Anterior cingulate cortex (tissue), 58 donors: ENCODE measurements at regions not wholly inside any gene's neighbourhood (a gene's known extent, or its start where the extent isn't known, plus 50 kb on each side); places are given as distances from the start of the nearest gene placed in this dataset.

Experiments used
- DNase-seq, 58 donors: peaks; one replicate each; lab custom pipeline; 2025; lab: John Stamatoyannopoulos, UW

DNA sequence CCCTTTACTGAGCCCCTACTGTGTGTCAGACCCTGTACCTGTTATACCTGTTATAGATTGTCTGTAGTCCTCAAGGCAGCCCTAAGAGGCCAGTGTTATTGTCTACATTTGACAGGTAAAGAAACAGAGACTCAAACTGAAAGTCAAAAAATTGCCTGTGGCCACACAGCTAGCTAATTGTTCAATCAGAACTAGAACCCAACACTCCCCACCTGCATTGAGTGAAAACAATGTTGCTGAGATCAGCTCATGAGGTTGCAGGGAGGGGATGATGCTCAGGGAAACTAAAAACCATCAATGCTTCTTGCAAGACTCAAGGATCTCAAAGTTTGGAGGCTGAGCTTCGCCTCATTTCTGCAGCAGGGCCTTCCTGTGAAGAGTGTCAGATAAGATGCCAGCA lies 109.5 kb upstream of the LMO4 start:
- no peak for DNase-seq

DNA sequence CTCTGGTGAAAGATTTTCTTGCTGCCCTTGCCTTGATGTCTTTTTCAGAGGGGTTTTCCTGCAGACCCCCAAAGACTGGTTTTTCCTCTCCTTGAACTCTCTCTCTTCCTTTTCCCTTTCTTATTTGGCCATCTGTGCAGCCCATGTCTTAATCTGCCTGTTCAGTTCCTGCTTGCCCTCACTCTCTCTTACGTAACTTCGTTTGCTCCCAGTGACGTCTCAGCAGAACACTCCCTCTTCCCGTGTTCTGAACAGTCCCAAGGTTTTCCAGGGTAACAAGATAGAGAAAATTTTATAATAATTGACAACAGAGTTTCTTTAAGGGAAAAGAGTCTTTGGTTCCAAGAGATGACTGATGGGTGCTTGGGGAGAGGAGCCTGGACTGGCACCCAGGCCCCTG lies 109.1 kb upstream of the LMO4 start:
- DNase-seq, result no peak

DNA sequence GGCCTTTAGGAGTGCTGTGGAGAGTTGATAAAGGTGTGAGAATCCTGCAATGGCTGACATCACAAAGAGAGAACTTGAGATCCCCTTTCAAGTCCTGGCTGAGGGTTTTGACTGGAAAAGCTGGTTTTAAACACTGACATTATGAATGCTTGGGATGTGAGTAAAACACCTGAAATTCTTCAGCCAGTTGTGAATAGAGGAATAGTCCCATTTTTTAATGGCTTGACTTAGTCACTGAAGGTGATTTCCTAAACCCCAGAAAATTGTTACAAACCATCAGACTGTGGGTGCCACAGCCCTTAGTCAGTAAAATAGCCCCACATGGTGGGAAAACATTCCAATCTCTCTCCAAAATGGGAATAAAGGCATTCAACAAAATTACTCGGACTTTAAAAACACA lies 107.7 kb upstream of the LMO4 start:
- DNase-seq, result no peak

DNA sequence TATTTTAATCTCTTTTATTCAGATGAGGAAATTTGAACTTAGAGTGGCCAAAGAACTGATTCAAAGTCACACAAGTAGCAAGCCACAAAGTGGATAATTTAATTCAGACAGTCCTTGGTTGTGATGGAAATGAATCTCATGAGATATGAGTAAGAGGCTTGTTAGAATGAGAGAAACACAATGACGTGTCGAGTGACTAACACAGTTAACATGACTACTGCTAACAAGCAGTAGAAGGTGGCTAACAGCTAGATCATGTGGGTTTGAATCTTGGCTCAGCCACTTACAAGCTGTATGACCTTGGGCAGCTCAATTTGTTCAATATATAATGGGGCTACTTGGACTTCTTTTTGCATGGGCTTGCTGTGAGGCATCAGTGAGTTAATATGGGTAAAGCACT lies 104.5 kb upstream of the LMO4 start:
- DNase-seq, result no peak

DNA sequence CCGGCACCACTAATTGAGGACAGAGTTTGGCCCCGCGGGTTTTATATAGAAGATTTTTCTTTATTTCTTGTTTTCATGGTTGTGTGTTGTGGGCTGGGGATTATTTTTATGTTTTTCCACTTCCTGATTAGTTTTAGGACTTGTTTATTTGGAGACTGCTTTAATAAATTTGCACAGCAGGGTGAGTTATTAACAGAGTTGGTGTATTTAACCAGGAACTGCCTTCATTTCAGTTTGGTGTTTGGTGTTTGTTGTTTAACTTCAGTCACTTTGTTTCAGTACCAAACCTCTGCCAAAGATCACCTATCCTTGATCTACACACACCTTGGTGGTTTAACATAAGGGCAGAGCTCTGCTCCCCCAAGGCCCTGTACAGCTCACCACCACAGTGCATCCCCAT lies 103.5 kb upstream of the LMO4 start:
- DNase-seq, result no peak

DNA sequence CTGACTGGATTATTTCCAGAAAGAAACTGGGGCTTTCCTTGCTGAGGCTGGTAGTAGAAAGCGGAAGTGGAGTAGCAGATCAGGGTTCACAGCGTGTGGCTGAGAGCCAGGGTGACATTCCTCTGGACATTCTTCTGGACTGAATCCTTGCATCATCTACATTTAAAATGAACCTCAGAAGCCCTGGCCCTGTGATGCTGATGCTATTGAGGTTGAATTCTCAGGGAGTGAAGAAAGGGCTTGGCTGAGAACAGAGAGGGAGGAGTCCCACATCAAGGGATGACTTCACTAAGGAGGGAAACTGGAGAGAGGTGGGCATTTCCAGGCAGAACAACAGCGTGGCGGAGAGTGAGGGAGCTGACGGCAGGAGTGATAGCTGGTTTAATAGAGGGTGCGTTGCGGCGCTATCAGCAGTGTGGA lies 102.3 kb upstream of the LMO4 start:
- DNase-seq, result peak in 7 of 58 donors; percentile 4 to 48 (median 19)

DNA sequence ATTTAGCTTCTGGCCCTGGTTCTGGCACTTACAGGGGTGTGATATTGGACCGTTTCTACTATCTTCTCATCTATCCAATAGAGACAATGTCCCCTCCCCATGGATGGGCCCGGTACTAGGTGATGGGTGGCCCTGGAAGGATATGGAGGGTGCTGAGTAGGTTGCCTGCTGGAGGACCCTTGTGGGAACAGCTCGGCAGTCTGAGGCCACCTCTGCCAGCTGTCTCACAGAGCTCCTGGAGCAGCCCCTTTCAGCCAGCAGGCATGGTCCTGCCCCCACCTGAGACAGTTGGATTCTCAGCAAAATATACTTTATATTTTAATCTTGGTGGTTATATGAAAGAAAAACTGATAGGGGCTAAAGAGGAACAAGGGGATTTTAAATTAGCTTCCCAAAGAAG lies 101.0 kb upstream of the LMO4 start:
- no peak for DNase-seq

DNA sequence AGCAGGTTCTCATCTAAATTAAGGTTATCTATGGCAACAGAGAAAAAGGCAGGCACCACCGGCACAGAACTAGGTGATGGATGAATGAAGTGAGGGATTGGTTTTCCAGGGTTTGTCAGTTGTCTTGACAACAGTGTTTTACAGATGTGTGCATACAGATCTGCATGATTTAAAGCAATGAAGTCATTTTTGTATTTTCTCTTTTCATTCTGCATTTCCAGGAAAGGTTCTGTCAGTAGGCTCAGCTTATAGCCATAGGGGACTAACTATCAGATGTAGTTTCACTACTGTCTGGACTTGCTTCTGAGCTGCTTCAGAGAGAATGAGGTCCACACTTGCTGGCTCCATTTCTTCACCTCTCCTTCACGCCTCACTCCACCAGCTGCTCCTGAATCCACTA lies 98.2 kb upstream of the LMO4 start:
- DNase-seq, result no peak

DNA sequence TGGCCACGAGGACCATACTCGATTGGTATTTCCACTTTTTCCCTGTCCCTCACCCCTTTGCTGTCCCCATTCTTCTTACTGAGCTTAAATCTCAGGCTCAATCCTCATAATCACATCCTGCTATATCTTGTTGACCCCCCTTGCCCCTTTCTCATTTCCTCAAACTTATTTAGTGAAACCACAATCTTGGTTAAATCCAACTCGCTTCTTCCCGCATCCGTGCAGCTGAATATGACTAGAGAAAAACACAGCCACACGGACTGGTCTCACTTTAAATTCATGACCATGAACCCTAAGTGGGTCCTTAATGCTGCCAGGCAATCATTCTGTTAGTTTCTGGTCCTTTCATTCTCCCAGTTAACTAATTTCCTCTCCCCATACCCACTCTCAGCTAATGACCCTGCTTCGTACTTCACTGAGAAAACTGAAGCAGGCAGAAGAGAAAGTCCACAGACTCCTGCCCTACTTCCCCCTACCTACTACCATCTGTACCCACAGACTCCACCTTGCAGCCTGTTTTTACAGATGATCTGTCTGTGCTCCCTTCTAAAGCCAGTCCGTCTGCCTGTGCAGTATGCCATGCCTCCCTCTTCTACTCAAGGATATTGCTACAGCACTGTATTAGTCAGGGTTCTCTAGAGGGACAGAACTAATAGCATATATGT lies 96.8 kb upstream of the LMO4 start:
- DNase-seq, result no peak

DNA sequence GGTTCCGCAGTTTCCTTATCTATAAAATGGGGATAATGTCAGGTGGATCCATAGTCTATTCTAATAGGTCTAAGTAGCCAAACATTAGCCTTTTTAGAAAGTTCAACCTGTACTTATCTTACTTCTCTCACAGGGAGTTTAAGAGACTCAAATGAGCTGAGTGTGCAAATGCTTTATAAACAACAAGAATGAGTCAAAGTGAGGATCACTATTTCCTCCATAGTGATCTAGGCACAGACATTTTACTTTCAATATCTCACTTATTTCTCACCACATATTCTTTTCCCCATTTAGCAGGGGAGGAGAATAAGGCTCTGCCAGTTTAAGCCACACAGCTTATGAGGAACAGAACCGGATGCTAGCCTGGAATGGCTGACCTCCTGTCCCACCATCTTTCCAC lies 92.1 kb upstream of the LMO4 start:
- DNase-seq, result no peak

DNA sequence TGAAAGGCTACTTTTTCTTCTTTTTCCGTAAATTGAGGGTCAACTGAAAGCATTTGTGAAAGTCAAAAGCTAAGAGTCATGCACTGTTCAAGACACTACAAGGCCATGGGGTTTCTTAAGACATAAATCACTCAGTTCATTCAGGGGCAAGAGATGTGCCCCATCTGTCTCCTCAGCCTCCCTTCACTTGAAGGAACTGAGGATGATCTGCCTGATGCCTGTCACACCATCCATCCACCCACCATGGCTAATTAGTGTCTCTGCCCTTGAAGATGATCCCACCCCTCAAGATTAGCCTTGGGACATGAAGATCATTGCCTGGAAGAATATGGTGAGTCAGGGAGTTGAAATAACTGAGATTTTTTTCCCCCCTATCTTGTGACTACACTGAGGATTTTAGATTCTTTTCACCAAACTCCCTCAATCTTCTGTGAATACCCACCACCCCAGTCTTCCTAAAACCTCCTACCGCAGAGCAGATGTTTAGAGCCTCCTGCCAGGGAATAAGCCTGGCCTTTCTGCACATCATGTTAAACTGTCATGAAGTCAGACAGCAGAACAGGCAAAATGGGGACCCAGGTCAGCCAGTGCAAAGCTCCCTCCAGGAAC lies 88.6 kb upstream of the LMO4 start:
- no peak for DNase-seq

DNA sequence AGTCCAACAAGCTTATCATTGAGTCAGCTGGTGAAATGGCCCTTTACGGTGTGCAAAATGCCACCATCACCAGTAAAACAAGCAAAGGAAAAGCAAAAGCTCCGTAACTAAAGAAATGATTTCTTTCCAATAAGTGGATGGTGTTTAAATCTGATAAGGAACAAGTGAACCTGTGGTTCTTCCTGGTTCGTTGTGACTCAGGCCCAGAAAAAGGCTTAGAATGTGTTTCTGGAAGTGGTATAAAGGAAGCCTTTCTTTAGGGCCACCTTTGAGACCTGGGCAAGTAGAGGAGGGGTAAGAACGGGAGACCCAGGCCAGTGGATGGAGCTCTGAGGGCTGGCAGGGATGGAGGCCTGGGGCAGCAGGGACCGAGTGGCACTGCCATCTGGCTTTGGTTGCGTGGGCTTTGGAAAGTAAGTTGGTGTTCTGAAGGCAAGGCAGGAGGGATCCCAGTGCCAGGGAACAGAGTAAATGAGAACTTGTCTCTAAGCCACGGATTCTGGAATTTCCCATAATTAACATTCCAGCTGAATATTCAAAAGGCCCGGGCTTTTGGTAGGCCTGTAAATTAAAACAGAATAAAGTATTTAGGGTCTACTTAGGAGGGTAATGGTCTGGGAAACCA lies 87.9 kb upstream of the LMO4 start:
- DNase-seq, result peak in 45 of 58 donors; percentile 4 to 78 (median 34)

DNA sequence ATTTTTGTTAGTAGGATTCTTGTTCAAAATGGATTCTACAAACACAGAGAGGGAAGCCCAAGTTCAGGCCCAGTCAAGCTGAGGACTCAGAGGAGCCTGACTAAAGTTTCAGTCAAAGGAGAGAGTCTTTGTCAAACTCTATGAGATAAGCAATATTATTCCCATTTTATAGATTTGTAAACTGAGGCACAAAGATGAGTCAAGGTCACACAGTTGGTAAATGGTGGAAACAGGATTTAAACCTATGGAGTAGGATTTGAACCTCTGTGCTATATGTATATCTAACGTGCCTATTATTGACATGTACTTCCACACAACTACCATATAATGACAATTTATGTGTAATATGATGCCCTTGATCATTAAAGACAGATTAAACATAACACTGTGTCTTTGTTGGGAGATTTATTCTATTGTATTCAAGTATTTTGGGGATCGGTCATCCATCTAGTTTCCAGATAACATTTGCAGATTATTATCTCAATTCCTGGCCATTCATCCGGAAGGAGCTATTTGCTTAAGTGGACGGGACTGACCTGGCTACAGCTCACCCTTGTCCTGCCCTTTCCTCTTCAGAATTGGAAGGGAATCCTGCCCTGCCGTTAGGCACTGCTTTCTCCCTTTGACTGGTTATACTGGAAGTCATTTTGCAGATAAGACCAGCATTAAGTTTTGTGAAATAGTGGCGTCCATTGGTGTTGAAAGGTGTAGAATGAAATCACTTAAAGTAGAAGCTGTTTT lies 86.1 kb upstream of the LMO4 start:
- DNase-seq, result no peak

DNA sequence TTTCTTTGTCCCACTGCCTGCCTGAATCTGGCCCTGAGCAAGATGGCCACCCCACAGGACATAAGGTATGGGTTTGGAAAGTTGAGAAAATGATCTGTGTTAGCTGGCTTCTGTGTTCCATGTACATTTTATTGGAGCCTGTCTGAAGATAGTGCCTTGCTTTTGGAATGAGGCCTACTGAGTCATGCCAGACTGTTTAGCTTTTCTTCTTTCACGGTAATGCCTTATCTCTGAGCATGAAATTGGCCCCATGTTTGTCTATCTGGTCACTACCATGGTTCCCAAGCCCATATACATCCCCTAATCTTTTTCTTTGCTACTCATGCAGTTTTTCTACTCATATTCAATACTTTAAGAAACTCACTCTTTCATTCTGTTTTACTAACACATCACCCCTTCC lies 85.1 kb upstream of the LMO4 start:
- no peak for DNase-seq

DNA sequence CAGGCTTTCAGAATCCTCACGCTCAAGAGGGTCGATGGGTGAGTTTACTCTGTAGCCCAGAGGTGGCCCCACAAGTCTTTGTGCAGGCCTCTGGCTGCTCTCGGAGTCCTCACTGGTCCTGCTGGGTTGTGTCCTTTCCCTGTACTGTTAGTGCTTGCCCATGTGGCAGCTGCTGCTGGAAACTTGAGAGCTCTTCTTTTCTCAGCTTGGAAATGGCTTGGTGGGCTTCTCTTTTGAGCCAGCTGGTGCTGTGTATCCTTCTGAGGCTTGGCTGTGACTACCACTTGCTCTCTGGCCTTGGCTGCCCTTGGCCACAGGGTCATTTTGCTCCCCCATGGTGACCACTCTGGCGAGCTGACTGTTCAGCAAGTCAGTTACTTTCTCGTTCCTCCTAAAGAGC lies 82.2 kb upstream of the LMO4 start:
- DNase-seq, result no peak

DNA sequence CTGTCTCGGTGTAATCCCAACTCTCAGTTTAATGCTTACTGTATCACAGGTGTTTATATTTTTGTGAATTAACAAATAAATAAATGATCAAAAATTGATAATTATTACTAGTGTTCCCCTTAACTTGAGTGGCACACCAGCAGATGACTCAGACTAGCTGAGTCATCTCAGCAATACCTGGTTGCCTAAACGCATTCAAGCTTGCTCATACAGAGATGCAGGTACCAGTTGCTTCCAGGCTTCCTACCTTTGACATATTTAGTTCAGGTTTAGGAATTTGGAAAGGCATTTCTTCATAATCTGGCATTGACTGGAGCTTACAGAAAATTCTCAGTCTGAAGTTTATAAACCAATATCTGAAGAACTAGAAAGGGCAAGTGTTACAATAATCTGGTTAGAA lies 78.9 kb upstream of the LMO4 start:
- DNase-seq, result no peak

DNA sequence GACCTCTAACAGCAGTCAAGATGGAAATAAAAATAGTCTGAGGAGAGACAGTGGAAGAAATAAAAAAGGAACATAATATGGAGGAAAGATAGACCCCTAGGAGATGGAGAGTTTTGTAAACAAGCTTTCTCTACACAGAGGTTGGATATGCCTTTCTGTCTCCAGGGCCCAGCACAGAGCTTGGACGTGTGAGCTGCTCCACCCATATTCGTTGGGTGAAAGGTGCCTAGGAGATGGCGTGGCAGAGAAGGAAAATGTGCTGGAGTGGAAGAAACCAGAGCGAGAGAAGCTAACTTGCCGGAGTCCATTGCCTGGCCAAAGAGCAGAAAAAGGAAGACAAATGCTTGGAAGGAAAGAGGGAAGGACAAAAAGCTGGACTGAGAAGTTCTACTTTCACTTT lies 78.3 kb upstream of the LMO4 start:
- no peak for DNase-seq

DNA sequence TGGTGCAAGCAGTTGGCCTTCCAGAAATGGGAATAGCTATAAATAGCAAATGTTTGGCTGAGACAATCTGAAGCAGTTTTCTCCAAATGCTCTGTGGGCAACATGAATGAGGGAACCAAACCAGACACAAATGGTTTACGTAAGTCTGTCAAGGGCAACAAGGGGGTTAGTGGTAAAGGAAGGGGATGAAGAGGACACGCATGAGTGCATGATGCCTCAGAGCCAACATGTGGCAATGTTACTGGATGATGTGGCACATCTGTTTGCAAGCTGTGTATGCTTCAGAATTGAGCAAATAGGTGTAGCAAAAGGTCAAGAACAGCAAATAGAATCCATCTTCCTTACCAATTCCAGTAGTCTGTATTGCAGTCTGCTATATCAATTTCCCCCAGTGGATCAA lies 76.3 kb upstream of the LMO4 start:
- DNase-seq, result no peak

DNA sequence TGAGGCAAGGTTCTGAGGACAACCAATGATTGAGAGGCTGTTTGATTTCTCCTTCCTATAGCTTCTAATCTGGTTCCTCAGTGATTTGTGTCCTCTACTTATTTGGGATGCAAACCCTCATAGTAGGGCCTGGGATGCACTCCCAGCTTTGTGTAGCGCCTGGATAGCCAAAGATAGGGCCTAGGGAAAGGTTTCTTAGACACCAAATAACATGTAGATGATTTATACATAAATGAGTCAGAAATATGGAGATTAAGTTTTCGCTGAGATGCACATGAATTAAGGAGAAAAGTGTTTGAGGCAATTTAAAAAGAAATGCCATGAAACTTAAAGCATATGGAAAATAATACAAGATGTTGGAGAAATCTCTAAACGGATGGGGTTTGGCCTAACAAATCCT lies 66.0 kb upstream of the LMO4 start:
- no peak for DNase-seq

DNA sequence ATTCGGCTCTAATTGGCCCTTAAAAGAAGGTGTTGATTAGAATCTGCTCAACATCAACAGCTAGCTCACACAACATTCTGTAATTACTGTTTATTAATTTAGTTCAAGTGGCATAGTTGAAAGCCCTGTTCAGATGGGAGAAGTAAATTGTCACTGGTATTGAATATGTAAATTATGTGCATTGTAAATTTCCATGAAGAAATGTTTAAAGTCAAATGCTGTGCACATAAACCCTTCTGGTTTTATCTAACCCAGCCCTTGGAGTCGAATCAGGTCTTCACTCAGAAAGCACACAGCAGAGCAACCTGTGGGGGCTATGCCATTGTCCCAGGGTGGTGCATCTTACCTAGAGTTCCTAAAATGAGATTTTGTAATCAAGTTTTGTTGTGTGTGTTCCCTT lies 65.4 kb upstream of the LMO4 start:
- DNase-seq, result no peak

DNA sequence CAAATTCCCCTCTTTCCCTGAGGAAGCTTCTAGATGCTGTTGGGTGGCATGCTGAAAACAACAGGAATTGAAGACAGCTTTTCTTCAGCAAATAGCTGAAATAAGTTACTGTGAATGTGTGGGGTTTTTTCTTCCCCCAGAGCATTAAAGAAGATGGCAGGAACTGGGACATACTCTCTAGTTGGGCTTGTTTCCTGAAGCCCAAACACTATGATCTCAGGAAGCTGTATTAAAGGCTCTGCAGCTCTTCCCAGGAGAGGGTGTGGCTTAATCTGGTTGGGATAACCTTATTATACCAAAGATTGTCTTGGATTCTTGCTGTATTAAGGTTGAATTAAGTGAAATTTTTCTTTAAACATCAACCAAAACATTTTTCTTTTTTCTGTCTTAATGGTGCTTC lies 64.9 kb upstream of the LMO4 start:
- DNase-seq, result no peak

DNA sequence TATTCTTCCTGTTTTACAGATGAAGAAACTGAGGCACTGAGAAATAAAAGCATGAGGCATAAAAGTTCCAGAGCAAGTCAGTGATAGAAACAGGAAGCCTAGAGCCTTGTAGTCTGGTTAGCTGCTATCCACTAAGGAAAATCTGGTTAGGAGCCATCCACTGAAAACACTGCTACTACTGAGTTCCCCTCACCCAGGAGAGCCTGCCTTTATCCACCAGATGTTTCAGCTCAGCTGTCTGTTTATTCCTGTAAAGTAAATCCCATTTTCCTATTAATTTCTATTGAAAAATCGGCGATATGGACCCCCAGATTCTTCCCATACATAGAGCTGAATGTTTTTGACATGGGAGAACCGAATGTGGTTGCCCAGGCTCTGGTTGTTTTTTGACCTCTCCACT lies 63.7 kb upstream of the LMO4 start:
- DNase-seq, result no peak
